T-helper 2 cell treated with Interferon-gamma antibody and Interleukin-4, amounts not matched to agents 5 μg/mL and 100 μg/mL, for 36 hours (primary cell): ENCODE measurements at regions not wholly inside any gene's neighbourhood (a gene's known extent, or its start where the extent isn't known, plus 50 kb on each side); places are given as distances from the start of the nearest gene placed in this dataset.
"Not testable (repeated sequence)": the region's sequence is repeated elsewhere in the genome, so short reads cannot be mapped to it uniquely, and the experiment has no call there.

Experiments
- DNase-seq: peaks from one replicate; pipeline ENCODE4 v3.0.0; 2021; ENCODE audit warnings: low spot score
- H3K27ac Mint-ChIP-seq: one replicate; pipeline ENCODE4 v1.8.0; 2021; ENCODE audit warnings: mild to moderate bottlenecking, mixed read lengths
- H3K27me3 Mint-ChIP-seq: one replicate; pipeline ENCODE4 v1.8.0; 2021; ENCODE audit warnings: low read depth, mixed read lengths
- H3K36me3 Mint-ChIP-seq: one replicate; pipeline ENCODE4 v1.8.0; 2021; ENCODE audit warnings: low read depth, mixed read lengths
- H3K4me1 Mint-ChIP-seq: one replicate; pipeline ENCODE4 v1.8.0; 2021; ENCODE audit warnings: low read depth, mixed read lengths
- H3K4me3 Mint-ChIP-seq: one replicate; pipeline ENCODE4 v1.8.0; 2022; ENCODE audit warnings: mild to moderate bottlenecking, moderate library complexity, mixed read lengths
- H3K9me3 Mint-ChIP-seq: one replicate; pipeline ENCODE4 v1.8.0; 2021; ENCODE audit warnings: mixed read lengths

GRCh38 chr7:149670288-149670687, 103.1 kb downstream of the ZNF467 start:
- H3K4me1 Mint-ChIP-seq: peaks cover 2% of the 10 kb centered on the region
- peaks cover 55% of the 10 kb centered on the region for H3K27me3 Mint-ChIP-seq
- H3K27ac Mint-ChIP-seq: no peak overlapping the region
- no peak overlapping the region for H3K4me3 Mint-ChIP-seq
- H3K9me3 Mint-ChIP-seq: no peaks in the 10 kb centered on the region
- H3K36me3 Mint-ChIP-seq: no peaks in the 10 kb centered on the region
- DNase-seq: no peak

DNA sequence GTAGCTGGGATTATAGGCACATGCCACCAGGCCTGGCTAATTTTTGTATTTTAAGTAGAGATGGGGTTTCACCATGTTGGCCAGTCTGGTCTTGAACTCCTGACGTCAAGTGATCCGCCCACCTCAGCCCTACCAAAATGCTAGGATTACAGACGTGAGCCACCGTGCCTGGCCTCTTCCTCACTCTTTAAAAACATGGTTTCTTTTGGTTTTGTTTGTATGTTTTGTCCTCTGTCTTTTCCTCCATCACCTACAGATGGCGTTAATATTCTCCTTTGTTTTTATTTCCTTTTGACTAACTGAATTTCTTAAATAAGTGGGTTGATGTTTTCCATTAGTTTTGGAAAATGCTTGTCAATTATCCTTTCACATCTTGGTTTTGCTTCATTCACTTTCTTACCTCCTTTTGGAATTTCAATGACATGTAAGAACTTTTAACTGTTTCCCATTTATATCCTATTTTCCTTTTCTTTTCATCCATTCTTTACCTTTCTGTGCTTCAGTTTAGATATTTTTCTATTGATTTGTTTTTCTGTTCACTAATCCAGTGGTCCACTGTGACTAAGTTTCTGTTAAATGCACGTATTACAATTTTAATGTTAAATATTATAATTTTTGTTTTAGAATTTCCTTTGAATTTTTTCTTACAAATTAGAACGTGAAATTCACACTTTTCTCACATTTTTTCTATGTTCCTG, 104.1 kb downstream of the ZNF467 start:
- H3K9me3 Mint-ChIP-seq: no peaks in the 10 kb centered on the region
- H3K4me3 Mint-ChIP-seq: no peak overlapping the region
- no peaks in the 10 kb centered on the region for H3K36me3 Mint-ChIP-seq
- no peak overlapping the region for H3K27ac Mint-ChIP-seq
- peaks cover 2% of the 10 kb centered on the region for H3K4me1 Mint-ChIP-seq
- DNase-seq: no peak
- H3K27me3 Mint-ChIP-seq: peaks cover 58% of the 10 kb centered on the region

GRCh38 chr7:149666360-149666945, 106.9 kb downstream of the ZNF467 start:
- Mint-ChIP-seq H3K27ac (no peak overlapping the region), H3K4me1 (peaks cover 2% of the 10 kb centered on the region), H3K36me3 (no peaks in the 10 kb centered on the region), H3K9me3 (no peaks in the 10 kb centered on the region), H3K4me3 (no peak overlapping the region), H3K27me3 (peaks cover 50% of the 10 kb centered on the region)
- DNase-seq: no peak

DNA sequence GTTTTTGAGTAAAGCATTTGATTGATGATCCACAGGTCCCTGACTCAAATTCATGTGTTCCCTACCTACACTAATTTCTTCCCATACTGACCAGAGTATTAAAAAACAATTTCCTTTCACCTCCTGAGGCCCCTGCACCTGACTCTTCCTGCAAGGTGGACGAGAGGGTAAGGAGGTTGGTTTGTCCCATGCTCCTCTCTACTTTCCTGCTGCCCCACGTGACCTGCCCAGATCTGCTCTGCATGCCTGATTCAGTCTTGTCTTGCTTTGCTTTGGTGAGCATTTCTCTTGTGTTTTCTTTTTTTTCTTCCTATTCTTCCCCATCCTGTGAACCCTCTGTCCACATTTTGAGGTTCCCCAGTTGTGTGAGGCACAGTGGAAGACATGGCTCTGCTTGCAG, 107.8 kb downstream of the ZNF467 start:
- H3K27me3 Mint-ChIP-seq: peaks cover 49% of the 10 kb centered on the region
- H3K9me3 Mint-ChIP-seq, H3K4me3 Mint-ChIP-seq, H3K27ac Mint-ChIP-seq, DNase-seq, H3K36me3 Mint-ChIP-seq, H3K4me1 Mint-ChIP-seq: not testable (repeated sequence)

- no peak for DNase-seq
- Mint-ChIP-seq H3K27ac (no peak overlapping the region), H3K4me1 (no peaks in the 10 kb centered on the region), H3K9me3 (no peaks in the 10 kb centered on the region), H3K4me3 (no peak overlapping the region), H3K27me3 (peaks cover 50% of the 10 kb centered on the region), H3K36me3 (no peaks in the 10 kb centered on the region)
Measured at GRCh38 chr7:149664666-149665065, 108.7 kb downstream of the ZNF467 start.

- H3K9me3 Mint-ChIP-seq: no peaks in the 10 kb centered on the region
- no peaks in the 10 kb centered on the region for H3K36me3 Mint-ChIP-seq
Measured at GRCh38 chr7:149664176-149664575, 109.2 kb downstream of the ZNF467 start.

DNA sequence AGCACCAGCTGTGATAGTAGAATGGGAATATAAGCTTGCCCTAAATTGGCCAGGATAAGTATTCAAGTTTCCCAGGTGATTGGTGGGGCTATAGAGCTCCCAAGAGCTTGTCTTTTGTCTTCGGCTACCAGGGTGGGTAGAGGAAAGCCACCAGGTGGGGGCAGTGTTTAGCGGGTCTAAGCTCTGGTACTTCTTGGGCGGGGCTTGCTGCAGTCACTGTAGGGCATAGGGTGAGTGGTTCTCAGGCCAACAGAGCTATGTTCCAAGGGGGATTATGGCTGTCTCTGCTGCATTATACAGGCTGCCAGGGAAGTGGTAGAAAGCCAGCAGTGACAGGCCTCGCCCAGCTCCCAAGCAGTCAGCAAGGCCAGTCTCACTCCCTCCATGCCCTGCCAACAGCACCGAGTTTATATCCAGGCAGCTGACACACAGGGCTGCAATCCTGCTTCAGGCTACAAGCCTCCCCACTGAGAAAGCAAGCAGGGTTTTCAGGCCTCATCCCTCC, 110.7 kb downstream of the ZNF467 start:
- no peaks in the 10 kb centered on the region for H3K9me3 Mint-ChIP-seq
- peaks cover 50% of the 10 kb centered on the region for H3K27me3 Mint-ChIP-seq
- H3K36me3 Mint-ChIP-seq: no peaks in the 10 kb centered on the region
- no peak overlapping the region for H3K27ac Mint-ChIP-seq
- no peaks in the 10 kb centered on the region for H3K4me1 Mint-ChIP-seq
- no peak overlapping the region for H3K4me3 Mint-ChIP-seq
- peak; percentile 55 for DNase-seq

More at GRCh38 chr7:149664176-149664575, 109.2 kb downstream of the ZNF467 start:
- Mint-ChIP-seq H3K27ac (no peak overlapping the region), H3K4me3 (no peak overlapping the region), H3K4me1 (no peaks in the 10 kb centered on the region), H3K27me3 (peaks cover 49% of the 10 kb centered on the region)
- DNase-seq: no peak

GRCh38 chr7:149655784-149656183, 117.6 kb downstream of the ZNF467 start:
- Mint-ChIP-seq H3K27ac (no peak overlapping the region), H3K4me1 (no peaks in the 10 kb centered on the region), H3K9me3 (peaks cover 14% of the 10 kb centered on the region), H3K27me3 (peaks cover 42% of the 10 kb centered on the region), H3K36me3 (no peaks in the 10 kb centered on the region), H3K4me3 (no peak overlapping the region)
- no peak for DNase-seq

GRCh38 chr7:149654588-149654987, 118.8 kb downstream of the ZNF467 start:
- Mint-ChIP-seq H3K4me1 (no peaks in the 10 kb centered on the region), H3K27me3 (peaks cover 36% of the 10 kb centered on the region), H3K4me3 (no peak overlapping the region), H3K36me3 (no peaks in the 10 kb centered on the region), H3K27ac (no peak overlapping the region), H3K9me3 (peaks cover 14% of the 10 kb centered on the region)
- DNase-seq: no peak

DNA sequence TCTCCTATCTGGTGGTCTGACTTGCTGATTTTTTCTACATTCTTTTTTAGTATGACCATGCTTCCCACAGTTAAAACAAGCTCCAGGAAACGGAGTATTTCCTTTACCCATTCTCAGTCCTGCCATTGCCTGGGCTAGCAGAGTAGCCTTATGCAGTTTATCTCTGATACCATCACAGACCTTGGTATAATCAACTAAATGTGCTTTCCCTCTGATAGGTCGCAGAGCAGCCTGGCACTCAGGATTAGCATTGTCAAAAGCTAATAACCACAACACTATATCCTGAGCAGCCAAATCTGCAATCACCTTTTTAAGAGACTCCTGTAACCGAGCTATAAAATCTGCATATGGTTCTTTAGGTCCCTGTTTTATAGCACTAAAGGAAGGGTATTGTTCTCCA, 123.2 kb downstream of the ZNF467 start:
- Mint-ChIP-seq H3K9me3 (peaks cover 14% of the 10 kb centered on the region), H3K27me3 (peaks cover 33% of the 10 kb centered on the region)
- H3K4me3 Mint-ChIP-seq, H3K27ac Mint-ChIP-seq, H3K4me1 Mint-ChIP-seq, H3K36me3 Mint-ChIP-seq, DNase-seq: not testable (repeated sequence)

GRCh38 chr7:149644754-149645153, 128.6 kb downstream of the ZNF467 start:
- Mint-ChIP-seq H3K27ac (no peak overlapping the region), H3K4me3 (no peak overlapping the region), H3K9me3 (no peaks in the 10 kb centered on the region), H3K4me1 (no peaks in the 10 kb centered on the region), H3K27me3 (peaks cover 9% of the 10 kb centered on the region), H3K36me3 (no peaks in the 10 kb centered on the region)
- DNase-seq: no peak

- H3K27ac Mint-ChIP-seq: no peak overlapping the region
- H3K27me3 Mint-ChIP-seq: peaks cover 4% of the 10 kb centered on the region
- no peaks in the 10 kb centered on the region for H3K36me3 Mint-ChIP-seq
- H3K4me1 Mint-ChIP-seq: no peaks in the 10 kb centered on the region
- no peaks in the 10 kb centered on the region for H3K9me3 Mint-ChIP-seq
- no peak overlapping the region for H3K4me3 Mint-ChIP-seq
- no peak for DNase-seq
Measured at GRCh38 chr7:149642589-149642988, 130.8 kb downstream of the ZNF467 start.

- Mint-ChIP-seq H3K27ac (no peak overlapping the region), H3K4me1 (no peaks in the 10 kb centered on the region), H3K9me3 (no peaks in the 10 kb centered on the region), H3K36me3 (no peaks in the 10 kb centered on the region), H3K27me3 (peaks cover 1% of the 10 kb centered on the region), H3K4me3 (no peak overlapping the region)
- DNase-seq: no peak
Measured at GRCh38 chr7:149638566-149639320, 134.6 kb downstream of the ZNF467 start.

DNA sequence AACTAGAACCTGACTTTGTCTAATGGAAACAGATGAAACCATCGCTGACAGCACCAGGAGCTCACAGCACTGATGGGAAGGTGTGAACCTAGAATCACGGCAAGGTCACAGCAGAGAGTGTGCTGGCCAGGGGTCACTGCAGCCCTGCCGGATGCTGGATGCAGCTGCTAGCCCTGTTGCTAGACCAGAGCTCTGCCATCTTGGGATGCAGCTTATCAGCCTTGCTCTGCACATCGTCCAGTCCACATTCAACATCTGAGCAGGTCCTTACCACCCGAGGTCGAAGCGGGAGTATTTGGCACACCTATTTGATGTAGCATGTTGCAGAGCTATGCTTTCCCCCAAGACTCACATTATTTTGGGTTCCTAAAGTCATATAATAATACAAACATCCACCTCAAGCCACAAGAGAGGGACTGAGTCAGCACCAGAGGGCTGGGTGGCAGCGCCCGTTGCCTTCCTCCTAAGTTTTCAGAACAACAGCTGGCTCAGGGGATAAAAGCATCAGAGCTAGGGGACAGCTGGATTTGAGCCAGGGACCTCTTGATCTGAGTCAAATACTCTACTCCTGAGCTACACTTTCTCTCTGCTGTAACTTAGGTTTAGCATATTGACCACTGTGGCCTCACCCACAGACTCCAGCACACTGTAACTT, 135.3 kb downstream of the ZNF467 start:
- DNase-seq: no peak
- H3K4me1 Mint-ChIP-seq: no peaks in the 10 kb centered on the region
- H3K27me3 Mint-ChIP-seq: peaks cover 1% of the 10 kb centered on the region
- no peaks in the 10 kb centered on the region for H3K36me3 Mint-ChIP-seq
- no peak overlapping the region for H3K4me3 Mint-ChIP-seq
- H3K27ac Mint-ChIP-seq: no peak overlapping the region
- no peaks in the 10 kb centered on the region for H3K9me3 Mint-ChIP-seq
